Glomerular endothelial cell (primary cell): ENCODE measurements at regions not wholly inside any gene's neighbourhood (a gene's known extent, or its start where the extent isn't known, plus 50 kb on each side); places are given as distances from the start of the nearest gene placed in this dataset.
"Not testable (repeated sequence)": the region's sequence is repeated elsewhere in the genome, so short reads cannot be mapped to it uniquely, and the experiment has no call there.

Experiments used
- DNase-seq: peaks from one replicate; pipeline ENCODE4 v3.0.0-alpha.2; 2011; ENCODE audit warnings: low read depth, low spot score; ENCODE audit errors: extremely low read depth

DNA sequence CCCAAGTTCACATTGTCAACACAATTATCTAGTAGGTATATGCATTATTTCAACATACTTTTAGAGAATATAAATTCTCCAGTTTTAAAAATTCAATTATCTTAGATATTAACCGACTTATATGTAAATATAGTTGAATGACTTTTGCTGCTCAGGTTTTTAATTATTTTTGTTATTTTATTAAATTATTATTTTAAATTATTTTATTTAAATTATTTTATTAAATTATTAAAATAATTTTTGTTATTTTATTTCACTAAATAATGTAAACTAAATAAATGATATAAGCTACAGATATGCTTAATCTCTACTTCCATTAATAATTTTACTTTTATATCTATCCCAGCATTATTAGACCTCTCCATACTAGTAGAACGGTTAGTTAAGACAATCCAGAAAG lies 544.3 kb upstream of the ARRDC3 start:
- DNase-seq: no peak

DNA sequence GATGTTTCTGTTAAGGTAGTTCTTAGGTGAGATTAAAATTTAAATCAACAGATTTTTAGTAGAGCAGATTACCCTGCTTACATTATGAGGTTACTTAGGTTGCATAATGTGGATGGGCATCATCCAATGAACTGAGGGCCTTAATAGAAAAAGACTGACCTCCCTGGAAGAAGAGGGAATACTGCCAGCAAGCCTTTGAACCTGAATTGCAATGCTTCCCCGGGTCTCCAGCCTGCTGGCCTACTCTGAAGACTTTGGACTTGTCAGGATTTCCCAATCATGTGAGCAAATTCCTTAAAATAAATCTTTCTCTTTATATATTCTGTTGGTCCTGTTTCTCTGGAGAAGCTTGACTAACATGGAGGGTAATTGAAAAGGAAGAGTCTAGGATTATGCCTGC lies 542.1 kb upstream of the ARRDC3 start:
- DNase-seq: no peak

DNA sequence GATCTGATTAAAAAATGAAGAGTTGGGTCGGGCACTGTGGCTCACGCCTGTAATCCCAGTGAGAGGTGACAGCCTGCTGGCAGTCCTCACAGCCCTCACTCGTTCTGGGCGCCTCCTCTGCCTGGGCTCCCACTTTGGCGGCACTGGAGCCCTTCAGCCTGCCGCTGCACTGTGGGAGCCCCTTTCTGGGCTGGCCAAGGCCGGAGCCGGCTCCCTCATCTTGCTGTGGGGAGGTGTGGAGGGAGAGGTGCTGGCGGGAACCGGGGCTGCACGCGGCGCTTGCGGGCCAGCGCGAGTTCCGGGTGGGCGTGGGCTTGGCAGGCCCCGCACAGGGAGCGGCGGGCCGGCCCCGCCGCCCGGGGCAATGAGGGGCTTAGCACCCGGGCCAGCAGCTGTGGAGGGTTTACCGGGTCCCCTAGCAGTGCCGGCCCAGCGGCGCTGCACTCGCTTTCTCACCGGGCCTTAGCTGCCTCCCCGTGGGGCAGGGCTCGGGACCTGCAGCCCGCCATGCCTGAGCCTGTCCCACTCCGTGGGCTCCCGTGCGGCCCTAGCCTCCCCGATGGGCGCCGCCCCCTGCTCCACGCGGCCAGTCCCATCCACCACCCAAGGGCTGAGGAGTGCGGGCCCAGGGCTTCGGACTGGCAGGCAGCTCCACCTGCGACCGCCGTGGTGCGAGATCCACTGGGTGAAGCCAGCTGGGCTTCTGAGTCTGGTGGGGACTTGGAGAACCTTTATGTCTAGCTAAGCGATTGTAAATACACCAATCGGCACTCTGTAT lies 534.1 kb upstream of the ARRDC3 start:
- DNase-seq: not testable (repeated sequence)

DNA sequence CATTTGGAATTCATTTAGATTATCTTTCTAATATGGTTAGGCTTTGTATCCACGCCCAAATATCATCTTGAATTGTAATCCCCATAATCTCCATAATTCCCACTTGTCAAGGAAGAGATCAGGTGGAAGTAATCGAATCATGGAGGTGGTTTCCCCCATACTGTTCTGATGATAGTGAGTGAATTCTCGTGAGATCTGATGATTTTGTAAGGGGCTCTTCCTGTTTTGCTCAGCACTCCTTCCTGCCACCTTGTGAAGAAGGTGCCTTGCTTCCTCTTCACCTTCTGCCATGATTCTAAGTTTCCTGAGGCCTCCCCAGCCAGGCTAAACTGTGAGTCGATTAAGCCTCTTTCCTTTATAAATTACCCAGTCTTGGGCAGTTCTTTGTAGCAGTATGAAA lies 527.5 kb upstream of the ARRDC3 start:
- DNase-seq: no peak

DNA sequence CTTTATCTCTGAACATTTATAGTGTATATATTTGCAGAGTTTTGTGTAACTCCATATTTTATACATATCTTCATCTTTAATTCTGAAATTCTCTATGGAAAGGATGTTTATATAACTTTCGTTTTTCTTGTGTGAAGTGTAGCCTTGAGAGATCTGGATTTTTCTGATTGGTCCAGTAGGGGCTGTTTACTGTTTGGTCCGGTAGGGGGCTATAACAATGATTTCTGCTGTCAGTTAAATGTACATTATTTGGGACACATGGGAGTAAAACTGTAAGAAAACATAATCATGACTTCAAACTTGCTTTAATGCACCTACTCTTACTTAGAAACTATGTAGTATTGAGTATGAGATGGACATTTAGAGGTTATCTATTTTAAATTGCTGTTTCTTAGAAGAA lies 527.1 kb upstream of the ARRDC3 start:
- DNase-seq: no peak

DNA sequence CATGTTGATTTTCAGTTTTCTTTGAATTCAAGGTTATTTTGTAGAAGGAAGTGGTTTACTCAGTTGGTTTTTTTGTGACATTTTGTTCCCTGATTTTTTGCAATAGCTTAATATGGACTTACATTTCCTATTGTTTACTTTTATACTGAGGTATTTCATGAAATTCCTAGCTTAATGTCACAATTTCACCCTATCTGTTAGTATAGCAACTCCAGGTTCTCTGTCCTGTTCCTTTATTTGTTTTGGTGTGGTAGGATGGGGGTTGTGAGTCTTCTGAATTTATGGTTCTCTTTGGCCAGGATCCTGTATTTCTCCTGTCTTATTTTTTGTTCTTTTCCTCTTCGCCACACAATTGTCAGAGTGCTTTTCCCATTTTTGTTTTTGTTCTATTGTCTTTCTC lies 523.4 kb upstream of the ARRDC3 start:
- no peak for DNase-seq

DNA sequence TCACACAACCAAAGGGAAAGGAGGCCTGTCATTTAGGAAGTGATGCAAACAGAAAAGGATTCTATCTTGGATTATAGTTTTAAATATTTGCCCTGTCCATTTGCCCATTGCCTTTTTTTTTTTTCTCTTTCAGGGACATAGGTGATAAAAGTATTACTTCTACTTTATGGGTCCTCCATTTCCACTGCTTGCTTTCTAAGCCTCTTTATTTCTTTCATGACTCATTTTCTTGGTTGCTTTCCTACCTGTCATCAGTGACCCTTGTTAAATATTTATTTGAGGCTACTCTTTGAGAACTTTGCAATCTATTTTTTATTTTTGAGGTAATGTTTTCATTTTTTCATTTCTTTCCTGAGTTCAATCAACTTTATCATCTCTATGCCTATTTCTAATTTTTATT lies 522.9 kb upstream of the ARRDC3 start:
- DNase-seq: no peak

DNA sequence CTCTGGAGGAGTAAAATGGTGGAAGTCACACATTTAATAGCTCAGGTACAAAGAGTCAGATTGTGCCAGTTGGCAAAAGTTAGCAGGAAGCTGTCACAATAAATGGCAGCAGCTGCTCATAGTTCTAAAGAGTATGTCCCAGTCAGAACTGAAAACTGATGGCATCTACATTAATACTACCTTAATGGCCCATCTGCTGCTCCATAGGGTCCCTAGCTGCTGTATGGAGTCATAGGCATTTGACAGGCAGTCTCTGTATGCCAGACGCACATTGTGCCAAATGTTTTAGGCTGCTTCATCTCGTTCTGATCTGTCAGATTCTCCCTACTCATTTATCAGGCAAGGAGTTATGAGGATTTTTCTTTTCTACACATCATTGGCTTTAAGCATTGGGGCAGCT lies 515.8 kb upstream of the ARRDC3 start:
- no peak for DNase-seq

DNA sequence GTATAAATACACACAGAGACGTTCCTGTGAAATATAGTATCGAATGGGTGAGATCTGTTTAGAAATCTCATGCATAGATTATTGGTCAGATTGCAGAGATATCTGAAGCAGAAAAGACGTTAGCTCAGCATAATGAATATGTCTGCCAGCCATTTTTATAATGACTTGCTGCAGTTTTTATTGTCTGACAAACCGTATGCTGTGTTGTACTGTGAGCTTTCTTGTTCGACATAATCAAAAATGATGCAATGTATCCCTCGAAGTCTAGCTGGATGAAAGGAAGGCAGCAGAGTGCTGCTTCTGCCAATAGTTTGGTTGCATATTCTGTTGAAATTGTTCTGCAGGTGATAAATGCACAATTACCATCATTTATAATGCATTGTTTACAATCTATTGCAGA lies 514.9 kb upstream of the ARRDC3 start:
- DNase-seq: no peak

DNA sequence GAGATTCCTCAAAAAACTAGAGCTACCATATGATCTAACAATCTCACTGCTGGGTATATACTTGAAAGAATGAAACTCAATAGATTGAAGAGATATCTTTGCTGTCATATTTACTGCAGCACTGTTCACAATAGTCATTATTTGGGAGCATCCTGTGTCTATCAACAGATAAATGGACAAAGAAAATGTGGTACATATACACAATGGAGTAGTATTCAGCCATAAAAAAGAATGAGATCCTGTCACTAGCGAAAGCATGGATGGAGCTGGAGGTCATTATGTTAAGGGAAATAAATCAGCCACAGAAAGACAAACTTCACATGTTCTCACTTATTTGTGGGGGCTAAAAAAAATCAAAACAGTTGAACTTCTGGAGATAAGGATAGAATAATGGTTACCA lies 505.7 kb upstream of the ARRDC3 start:
- DNase-seq: no peak

DNA sequence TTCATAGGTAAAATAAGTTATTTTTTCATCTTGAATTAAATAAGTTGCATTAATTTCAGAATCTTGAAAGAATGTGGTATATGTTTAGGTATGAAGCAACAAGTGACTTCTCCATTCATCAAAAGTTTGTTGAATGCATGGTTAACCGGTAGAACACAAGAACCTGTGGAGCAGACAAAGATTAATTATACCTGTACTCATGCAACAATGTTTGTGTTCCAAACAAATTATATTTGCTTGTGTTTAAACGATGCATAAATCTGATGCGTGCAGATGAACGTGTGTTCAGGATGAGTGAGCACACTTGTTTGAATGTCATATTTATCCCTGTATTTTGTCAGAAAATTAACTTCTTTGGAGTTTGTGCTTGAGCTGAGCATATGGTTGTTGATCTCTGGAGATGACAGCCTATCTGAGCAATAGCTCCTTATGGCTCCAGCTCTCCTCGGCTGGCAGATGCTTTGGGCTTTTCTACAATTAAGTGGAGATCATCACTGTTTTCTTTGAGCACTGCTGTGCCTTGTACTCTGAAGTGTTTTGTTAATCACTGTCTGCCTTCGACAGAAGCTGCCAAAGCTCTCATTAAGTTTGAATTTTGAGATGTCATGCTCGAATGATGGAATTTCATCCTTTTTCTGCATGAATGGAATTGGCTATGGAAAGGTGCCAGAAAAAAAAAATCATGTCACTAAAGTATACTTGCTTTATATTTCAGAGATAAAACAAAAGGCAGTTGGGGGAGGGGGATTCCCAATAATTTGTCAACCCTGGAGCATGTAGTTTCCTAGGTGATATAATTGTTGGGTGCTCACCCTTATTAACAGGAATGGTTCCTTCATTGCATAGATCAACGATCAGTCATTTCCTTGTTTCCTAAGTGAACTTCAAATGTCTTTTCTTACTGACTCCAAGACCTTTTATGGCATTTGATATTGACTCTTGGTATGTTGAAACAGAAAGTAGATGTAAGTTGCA lies 502.5 kb upstream of the ARRDC3 start:
- DNase-seq: no peak

DNA sequence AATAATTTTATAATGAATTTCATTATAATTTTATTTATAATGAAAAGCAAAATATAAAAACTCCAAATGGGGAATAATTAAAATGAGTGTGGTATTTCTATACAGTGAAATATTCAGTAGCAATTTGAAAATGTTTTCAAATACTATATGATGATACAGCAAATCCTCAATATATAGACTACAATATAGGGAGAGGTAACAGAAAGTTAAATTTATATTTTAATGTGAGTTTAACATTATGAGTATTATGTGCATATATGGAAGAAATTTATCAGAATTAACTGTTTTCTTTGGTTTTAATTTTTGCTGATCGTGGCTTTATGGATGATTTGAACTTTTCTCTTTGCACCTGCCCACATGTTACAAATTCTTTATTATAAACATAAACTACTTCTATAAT lies 500.9 kb upstream of the ARRDC3 start:
- DNase-seq: no peak

DNA sequence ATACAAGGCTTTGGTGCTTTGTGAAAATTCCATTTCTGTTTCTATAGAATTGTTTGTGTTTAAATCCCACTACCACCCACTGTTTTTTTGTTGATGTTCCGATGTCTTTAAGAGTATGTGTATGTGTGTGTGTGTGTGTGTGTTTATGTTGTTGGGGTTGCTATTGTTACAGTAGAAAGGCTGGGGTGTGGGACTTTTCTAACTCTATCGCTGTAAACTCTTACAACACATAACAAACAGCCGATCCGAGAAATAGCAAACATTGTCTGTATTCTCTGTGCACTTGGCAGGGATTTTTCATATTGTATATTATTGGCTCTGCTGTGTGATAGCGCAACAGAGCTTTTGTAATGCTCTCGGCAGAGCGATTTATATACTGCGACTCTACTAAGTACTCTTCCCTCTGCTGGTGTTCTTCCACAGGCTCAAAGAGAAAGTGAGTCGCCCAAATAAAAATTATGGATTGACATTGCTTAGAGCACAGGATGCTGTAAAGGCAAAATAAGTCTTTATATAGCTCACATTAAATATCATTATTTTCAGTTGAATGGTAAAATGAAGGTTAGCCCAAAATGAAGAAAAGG lies 492.2 kb upstream of the ARRDC3 start:
- DNase-seq: no peak

DNA sequence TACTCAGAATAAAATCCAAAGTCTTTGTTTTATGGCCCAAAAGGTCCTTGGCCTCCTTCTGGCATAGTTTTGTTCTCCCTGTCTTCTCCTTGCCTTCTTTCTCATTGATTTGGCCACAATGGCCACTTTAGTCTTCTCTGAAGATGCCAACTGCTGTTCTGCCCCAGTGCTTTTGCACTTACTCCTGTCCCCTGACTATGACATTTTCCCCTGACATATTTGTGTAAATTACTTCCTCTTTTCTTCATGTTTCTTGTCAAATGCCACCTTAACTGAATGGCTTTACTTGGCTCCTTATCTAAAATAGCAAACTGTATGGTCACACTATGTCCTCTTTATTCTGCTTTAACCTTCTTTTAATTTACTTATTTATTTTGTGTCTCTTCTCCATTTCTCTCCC lies 484.7 kb upstream of the ARRDC3 start:
- no peak for DNase-seq

DNA sequence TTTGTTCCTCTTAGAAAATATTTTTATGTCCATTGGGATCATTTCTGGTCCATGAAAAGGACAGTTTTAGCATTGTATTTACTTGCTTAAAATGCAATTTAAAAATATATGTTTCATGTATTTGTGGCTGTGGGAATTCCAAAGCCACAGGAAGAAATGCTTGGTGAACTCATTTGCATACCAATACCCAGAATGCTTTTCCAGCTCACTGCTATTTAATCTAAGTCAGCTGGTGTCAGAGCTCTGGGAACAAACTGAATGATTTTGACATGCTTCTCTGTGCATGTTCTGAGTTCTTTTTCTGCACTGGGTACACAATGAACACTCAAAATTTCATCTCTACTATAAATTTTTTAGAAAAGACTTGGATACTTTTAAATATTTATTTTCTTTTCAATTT lies 482.8 kb upstream of the ARRDC3 start:
- no peak for DNase-seq

DNA sequence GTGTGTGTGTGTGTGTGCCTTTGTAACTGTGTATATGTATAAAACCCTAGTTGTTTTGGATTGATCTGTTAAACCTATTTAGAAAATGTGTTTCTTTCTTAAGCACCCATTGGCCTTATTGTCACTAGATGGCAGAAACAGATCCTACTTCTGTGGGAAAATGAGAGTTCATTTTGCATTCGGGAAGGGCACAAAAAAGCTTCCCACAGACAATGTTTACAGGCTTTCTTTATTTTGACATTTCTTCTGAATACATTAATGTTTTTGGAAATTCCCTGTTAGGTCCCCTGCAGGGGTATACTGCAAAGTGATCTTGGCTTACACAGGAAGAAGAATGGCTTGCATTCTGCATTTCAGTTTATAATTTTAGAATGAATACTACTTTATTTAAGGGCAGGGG lies 481.8 kb upstream of the ARRDC3 start:
- DNase-seq: no peak

DNA sequence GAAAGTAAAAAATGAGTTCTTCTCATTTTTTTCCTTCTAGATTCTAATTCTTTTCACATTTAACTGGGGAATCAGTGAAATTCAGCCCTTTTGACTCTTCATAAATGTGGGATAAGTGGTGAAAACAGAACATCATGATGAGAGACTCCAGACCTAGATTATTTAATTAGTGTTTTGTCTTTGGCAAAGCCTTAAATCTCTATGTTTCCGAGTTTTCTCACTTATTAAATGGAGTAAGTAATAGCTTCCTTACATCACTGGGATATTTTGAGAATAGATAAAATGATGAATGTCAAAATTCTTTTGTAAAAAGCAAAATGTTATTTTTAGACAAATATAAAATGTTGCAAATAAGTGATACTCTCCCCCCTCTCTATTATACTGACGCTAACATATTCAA lies 468.6 kb upstream of the ARRDC3 start:
- DNase-seq: no peak

DNA sequence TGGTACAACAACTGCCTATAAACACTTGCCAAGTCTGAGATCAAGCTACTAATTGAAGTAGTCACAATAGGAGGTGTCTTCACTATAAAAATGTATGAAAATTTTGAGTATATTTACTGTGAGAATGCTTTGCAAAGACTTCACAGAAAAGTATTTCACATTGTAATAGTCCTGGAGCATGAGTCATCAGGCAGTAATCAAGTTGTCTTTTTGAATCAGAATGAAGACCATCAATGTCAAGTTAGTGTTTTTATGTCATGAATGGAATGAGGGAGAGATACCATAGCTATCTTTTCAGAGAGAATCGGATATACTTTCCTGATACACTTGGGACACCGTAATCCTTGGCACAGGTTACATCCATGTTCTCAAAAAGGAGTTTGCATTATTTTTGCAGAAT lies 466.9 kb upstream of the ARRDC3 start:
- no peak for DNase-seq

DNA sequence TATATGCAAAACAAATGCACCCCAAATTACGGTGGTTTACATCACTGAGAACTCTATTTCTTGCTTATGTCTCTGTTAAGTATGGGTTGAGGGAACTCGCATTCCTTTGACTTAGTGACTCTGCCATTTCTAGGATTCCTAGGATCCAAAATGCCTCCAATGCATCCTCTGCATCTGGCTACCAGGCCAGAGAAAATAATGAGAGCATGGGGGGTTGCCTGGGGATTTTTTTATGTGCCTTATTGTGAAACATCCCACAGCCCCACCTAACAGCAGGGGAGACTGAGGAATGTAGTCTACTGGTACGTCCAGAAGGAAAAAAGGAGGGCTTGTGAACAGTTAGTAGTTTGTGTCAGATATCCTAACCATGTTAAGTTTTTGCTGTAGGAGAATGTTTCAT lies 466.0 kb upstream of the ARRDC3 start:
- no peak for DNase-seq

DNA sequence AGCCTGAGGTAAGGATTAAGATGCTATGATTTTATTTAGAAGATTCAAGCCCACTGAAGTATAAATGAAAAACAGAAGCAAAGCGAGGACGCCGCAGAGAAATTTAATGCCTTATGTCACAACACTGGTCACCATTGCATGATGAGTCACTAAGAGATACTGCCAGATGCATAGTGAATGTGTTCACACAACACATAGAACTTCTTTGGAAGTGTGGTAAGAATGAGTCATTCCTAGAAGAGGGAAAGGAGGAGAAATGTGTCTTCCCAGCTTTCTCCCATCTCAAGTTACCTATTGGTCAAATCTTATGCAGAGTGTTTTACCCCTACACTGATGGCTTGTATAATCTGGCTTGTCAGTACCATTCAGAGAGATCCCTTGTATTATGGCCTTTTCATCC lies 465.3 kb upstream of the ARRDC3 start:
- no peak for DNase-seq

DNA sequence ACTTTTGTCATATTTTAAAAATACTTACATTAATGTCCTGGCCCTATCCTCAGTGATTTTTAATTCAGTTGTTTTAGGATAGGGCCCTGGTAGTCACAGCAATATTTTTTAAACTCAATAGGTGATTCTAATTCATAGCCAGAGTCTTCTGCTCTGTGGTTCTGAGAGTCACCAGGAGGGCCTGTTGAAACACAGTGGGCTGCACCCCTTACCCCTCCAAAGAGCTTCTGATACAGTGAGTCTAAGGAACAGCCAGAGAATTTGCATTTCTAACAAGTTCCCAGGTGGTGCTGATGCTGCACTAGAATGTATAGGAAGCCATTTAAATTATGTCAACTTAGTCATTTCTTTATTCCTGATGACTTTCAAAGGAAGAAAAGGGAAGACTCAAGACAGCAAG lies 458.3 kb upstream of the ARRDC3 start:
- DNase-seq: no peak

DNA sequence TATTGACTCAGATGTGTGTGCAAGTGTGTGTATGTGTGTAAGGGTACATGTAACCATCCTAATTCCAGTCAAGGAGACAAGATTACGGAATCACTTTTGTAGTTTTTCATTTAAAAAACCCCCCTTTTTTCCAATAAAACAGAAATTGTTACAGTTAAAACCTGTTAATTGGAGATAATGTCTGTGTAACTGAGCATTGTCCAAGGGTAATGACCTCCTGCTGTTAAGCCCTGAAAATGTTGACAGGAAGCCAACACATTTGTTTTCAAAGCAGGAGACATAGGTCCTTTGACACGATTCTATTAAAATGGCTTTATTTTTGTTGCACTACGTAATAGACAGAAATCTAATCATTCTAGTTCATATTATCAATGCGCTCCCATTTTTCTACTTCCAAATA lies 457.3 kb upstream of the ARRDC3 start:
- DNase-seq: no peak
